GM12878 (cell line): ENCODE measurements at regions not wholly inside any gene's neighbourhood (a gene's known extent, or its start where the extent isn't known, plus 50 kb on each side); places are given as distances from the start of the nearest gene placed in this dataset.

Experiments
- ATAC-seq: fragments of 200-7000 bp; cut with Tn5 transposase; 3 replicates; pipeline ENCODE4 v1.9.1; 2020; ENCODE audit warnings: mild to moderate bottlenecking, moderate library complexity
- BruUV-seq: library from RNA; stranded (reverse); fragments of 400-500 nt; replicated peaks from 2 replicates; lab custom pipeline; 2021; lab: Mats Ljungman, UMichigan
- CTCF ChIA-PET: fragments of 300-600 bp; sonication (Branson Sonifier 250); formaldehyde crosslinking; extraction: SDS; loops from one replicate; lab custom pipeline; 2021; ENCODE audit warnings: inconsistent platforms; lab: Yijun Ruan, JAX
- POLR2A ChIA-PET: fragments of 350-600 bp; formaldehyde crosslinking; extraction: SDS; loops from one replicate; lab custom pipeline; 2021; ENCODE audit warnings: inconsistent platforms; lab: Charles Lee
- RAD21 ChIA-PET: fragments of 300-600 bp; sonication (Branson Sonifier 250); formaldehyde crosslinking; loops from one replicate; lab custom pipeline; 2023; ENCODE audit warnings: antibody characterized with exemption; ENCODE audit not compliant: unreplicated experiment; lab: Charles Lee
- SMC1A ChIA-PET: fragments of 300-600 bp; sonication (Branson Sonifier 250); formaldehyde crosslinking; loops from one replicate; lab custom pipeline; 2023; ENCODE audit not compliant: unreplicated experiment, uncharacterized antibody; lab: Charles Lee
- DNase-seq: peaks from one replicate; pipeline ENCODE4 v3.0.0-alpha.2; 2011; ENCODE audit warnings: low read depth, low spot score
- FAIRE-seq: peaks from 3 replicates; lab custom pipeline; 2011; peaks lifted over from hg19 to GRCh38; lab: Jason Lieb, UNC
- H2AFZ ChIP-seq: 2 replicates; pipeline ENCODE4 v1.6.0; 2011; ENCODE audit warnings: low read depth, low read length, control low read depth; ENCODE audit not compliant: control insufficient read depth
- H3K27ac ChIP-seq: 2 replicates; pipeline ENCODE4 v1.5.1; 2011; ENCODE audit warnings: control low read depth; ENCODE audit not compliant: control insufficient read depth, insufficient read depth
- H3K27me3 ChIP-seq, 2 experiments: replicated peaks in 1 of 2; 2 replicates each; pipeline versions ENCODE4 v1.6.0 to v1.6.1; 2011; ENCODE audit warnings: low read length in 1 of 2; ENCODE audit not compliant: control insufficient read depth in 2 of 2, insufficient read depth in 2 of 2
- H3K36me3 ChIP-seq, 2 experiments: 2 replicates each; pipeline ENCODE4 v1.5.1; 2011; ENCODE audit warnings: low read length in 1 of 2; ENCODE audit not compliant: control insufficient read depth in 2 of 2, insufficient read depth in 2 of 2
- H3K4me1 ChIP-seq: 2 replicates; pipeline ENCODE4 v1.6.1; 2011; ENCODE audit warnings: mild to moderate bottlenecking, low read length, moderate library complexity, mixed read lengths; ENCODE audit not compliant: control insufficient read depth, insufficient read depth
- H3K4me2 ChIP-seq: 2 replicates; pipeline ENCODE4 v1.6.0; 2011; ENCODE audit warnings: control low read depth; ENCODE audit not compliant: control insufficient read depth, insufficient read depth
- H3K4me3 ChIP-seq: fragments of 200-600 bp; sonication (generic); 2 replicates; pipeline ENCODE4 v1.5.1; 2016
- H3K79me2 ChIP-seq: 2 replicates; pipeline ENCODE4 v1.6.0; 2011; ENCODE audit warnings: low read length; ENCODE audit not compliant: control insufficient read depth, insufficient read depth
- H3K9ac ChIP-seq: 2 replicates; pipeline ENCODE4 v1.8.0; 2011; ENCODE audit warnings: low read length, control low read depth, mixed read lengths; ENCODE audit not compliant: control insufficient read depth, insufficient read depth
- H3K9me3 ChIP-seq: replicated peaks from 3 replicates; pipeline ENCODE4 v1.5.1; 2011; ENCODE audit warnings: mild to moderate bottlenecking, low read length; ENCODE audit not compliant: control insufficient read depth, insufficient read depth
- H4K20me1 ChIP-seq: 2 replicates; pipeline ENCODE4 v1.6.0; 2011; ENCODE audit not compliant: control insufficient read depth, insufficient read depth
- ASH2L ChIP-seq: fragments of 300-600, 200-600 bp; sonication (generic); IDR thresholded peaks from 2 replicates; pipeline ENCODE4 v1.6.1; 2017; ENCODE audit warnings: low read depth, mild to moderate bottlenecking, borderline replicate concordance
- NR2C1 ChIP-seq: fragments of 450-650 bp; IDR thresholded peaks from 2 replicates; pipeline ENCODE4 v1.6.1; 2017; ENCODE audit warnings: antibody characterized with exemption, mild to moderate bottlenecking, moderate library complexity
- SIN3A ChIP-seq: IDR thresholded peaks from 2 replicates; pipeline ENCODE4 v1.6.1; 2012; ENCODE audit warnings: low read depth, low read length, improper control_type of control experiment
- SUPT20H ChIP-seq: IDR thresholded peaks from 2 replicates; pipeline ENCODE4 v1.6.1; 2011; ENCODE audit warnings: low read depth, mild to moderate bottlenecking, low read length, moderate library complexity, borderline replicate concordance; ENCODE audit not compliant: control insufficient read depth
- SUZ12 ChIP-seq: fragments of 200-600 bp; sonication (generic); IDR thresholded peaks from one replicate; pipeline ENCODE4 v1.6.1; 2018; ENCODE audit warnings: antibody characterized with exemption, mild to moderate bottlenecking; ENCODE audit not compliant: unreplicated experiment
- WRNIP1 ChIP-seq: IDR thresholded peaks from 2 replicates; pipeline ENCODE4 v1.6.1; 2011; ENCODE audit warnings: low read depth, low read length, improper control_type of control experiment, borderline replicate concordance
- WGBS: methylation state at CpG from one replicate; pipeline ENCODE4 v1.1.6; 2016; ENCODE audit warnings: low lambda C conversion rate; ENCODE audit not compliant: insufficient replicate concordance, insufficient coverage; ENCODE audit errors: missing lambda C conversion rate; 5-methylcytosine and 5-hydroxymethylcytosine counted together
- in situ Hi-C: fragments of 300-500 bp; cut with MboI; formaldehyde crosslinking; loops from 9 replicates; pipeline ENCODE4 v1.14.3; 2018; ENCODE audit warnings: mixed read lengths
- intact Hi-C: fragments of 100-400 bp; cut with micrococcal nuclease; formaldehyde crosslinking; loops from one replicate; pipeline ENCODE4 v1.14.2; 2022; ENCODE audit not compliant: unreplicated experiment
- TF ChIP-seq, protein P1 (sequence below): fragments of 450-650 bp; IDR thresholded peaks from 2 replicates; pipeline ENCODE4 v1.6.1; 2016; ENCODE audit warnings: mild to moderate bottlenecking

GRCh38 chr7:67843615-67844014 is 847.0 kb downstream of the TYW1 start:
- no peak for ATAC-seq
- FAIRE-seq = no peak
- Histone ChIP-seq H3K79me2 (no peaks in the 10 kb centered on the region), H3K4me2 (no peak overlapping the region), H3K36me3 (no peaks in the 10 kb centered on the region), H3K9me3 (no peaks in the 10 kb centered on the region; the same call in 2 of the 3 replicates), H4K20me1 (no peaks in the 10 kb centered on the region), H3K27me3 (no peaks in the 10 kb centered on the region), H3K4me3 (no peak overlapping the region), H3K4me1 (no peaks in the 10 kb centered on the region), H3K9ac (no peak overlapping the region), H2AFZ (no peak overlapping the region), H3K27ac (no peak overlapping the region)
- ChIA-PET CTCF (no interaction called here), RAD21 (no interaction called here), SMC1A (no interaction called here), POLR2A (no interaction called here)
- DNase-seq = no peak
- in situ Hi-C loops = no loop called here
- no peak for TF ChIP-seq SIN3A
- TF ChIP-seq NR2C1 = no peak
- TF ChIP-seq SUPT20H = no peak
- no peak for TF ChIP-seq SUZ12
- no peak for TF ChIP-seq WRNIP1
- TF ChIP-seq, protein P1, sequence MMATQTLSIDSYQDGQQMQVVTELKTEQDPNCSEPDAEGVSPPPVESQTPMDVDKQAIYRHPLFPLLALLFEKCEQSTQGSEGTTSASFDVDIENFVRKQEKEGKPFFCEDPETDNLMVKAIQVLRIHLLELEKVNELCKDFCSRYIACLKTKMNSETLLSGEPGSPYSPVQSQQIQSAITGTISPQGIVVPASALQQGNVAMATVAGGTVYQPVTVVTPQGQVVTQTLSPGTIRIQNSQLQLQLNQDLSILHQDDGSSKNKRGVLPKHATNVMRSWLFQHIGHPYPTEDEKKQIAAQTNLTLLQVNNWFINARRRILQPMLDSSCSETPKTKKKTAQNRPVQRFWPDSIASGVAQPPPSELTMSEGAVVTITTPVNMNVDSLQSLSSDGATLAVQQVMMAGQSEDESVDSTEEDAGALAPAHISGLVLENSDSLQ = no peak
- no peak for TF ChIP-seq ASH2L
- intact Hi-C loops = no loop called here
- BruUV-seq = no TSS peak
- WGBS = 51% methylated on average over 4 of the region's 4 CpGs
